ENCODE measurements at regions not wholly inside any gene's neighbourhood (a gene's known extent, or its start where the extent isn't known, plus 50 kb on each side); places are given as distances from the start of the nearest gene placed in this dataset.

DNA sequence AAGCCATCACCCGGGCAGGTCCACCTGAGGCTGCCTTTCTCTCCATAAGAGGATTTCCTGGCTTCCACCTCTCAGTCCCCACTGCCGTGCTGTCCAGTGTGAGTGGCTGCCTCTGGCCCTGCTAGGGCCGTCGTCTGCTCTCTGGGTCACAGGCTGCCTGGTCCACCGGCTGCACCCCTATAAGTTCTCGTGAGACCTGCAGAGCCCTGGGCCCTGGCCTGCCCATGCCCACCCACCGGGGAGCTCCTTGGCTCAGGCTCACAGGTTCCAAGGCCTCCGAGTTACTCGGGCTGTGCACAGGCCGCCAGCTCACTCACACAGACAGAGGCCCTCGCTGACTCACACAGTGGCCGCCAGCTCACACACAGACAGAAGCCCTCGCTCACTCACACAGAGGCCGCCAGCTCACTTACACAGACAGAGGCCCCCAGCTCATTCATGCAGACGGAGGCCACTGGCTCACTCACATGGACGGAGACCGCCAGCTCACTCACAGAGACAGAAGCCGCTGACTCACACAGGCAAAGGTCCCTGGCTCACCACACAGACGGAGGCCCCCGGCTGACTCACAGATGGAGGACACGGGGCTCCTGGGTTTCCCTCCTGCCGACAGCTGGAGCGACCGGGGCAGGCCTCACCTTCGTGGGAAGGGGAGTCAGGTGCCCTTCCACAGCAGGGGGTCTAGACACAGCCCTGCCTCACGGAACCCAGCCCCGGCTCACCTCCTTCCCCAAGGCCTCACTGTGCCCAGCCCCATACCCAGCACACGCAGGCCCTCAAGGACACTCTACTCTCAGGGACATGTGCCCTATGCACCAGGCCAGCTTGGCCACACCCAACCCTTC lies 334.1 kb upstream of the MYT1L start:
- Histone ChIP-seq H3K36me3 (ENCODE audit: control insufficient read depth in 2 of 2, extremely low read depth in 1 of 2, insufficient read depth in 1 of 2, low read length in 1 of 2) (no peaks in the 10 kb centered on the region), H3K27me3 (replicated peaks in 1 of 2; ENCODE audit: control insufficient read depth in 2 of 2, extremely low read depth in 1 of 2, insufficient read depth in 2 of 2, low read length in 1 of 2) (peaks cover 0 to 6% of the 10 kb centered on the region in 2 experiments), H3K27ac (ENCODE audit: low read length) (no peak overlapping the region), H3K4me1 (ENCODE audit: control insufficient read depth in 1 of 2, extremely low read depth in 1 of 2, insufficient read depth in 2 of 2, low read length in 2 of 2) (no peaks in the 10 kb centered on the region), H3K9me3 (no peaks in the 10 kb centered on the region), H3K4me3 (ENCODE audit: control insufficient read depth in 1 of 2, extremely low read depth in 1 of 2, low read length in 1 of 2) (no peak overlapping the region)
- ATAC-seq (replicated peaks in 1 of 4) (no peak), DNase-seq (no peak)
- no peaks in the 10 kb centered on the region for H3K36me3 Mint-ChIP-seq
- H3K9me3 Mint-ChIP-seq: peaks cover 0 to 3% (median 0%) of the 10 kb centered on the region in 3 donors
- no peak overlapping the region for H3K27ac Mint-ChIP-seq
- no peaks in the 10 kb centered on the region for H3K27me3 Mint-ChIP-seq
- WGBS (ENCODE audit: insufficient coverage): 89% methylated on average over 25 of the region's 28 CpGs
- ChIA-PET POLR2A (no interaction called here), CTCF (no interaction called here)
- H3K4me3 Mint-ChIP-seq: no peak overlapping the region
- H3K4me1 Mint-ChIP-seq: no peaks in the 10 kb centered on the region

DNA sequence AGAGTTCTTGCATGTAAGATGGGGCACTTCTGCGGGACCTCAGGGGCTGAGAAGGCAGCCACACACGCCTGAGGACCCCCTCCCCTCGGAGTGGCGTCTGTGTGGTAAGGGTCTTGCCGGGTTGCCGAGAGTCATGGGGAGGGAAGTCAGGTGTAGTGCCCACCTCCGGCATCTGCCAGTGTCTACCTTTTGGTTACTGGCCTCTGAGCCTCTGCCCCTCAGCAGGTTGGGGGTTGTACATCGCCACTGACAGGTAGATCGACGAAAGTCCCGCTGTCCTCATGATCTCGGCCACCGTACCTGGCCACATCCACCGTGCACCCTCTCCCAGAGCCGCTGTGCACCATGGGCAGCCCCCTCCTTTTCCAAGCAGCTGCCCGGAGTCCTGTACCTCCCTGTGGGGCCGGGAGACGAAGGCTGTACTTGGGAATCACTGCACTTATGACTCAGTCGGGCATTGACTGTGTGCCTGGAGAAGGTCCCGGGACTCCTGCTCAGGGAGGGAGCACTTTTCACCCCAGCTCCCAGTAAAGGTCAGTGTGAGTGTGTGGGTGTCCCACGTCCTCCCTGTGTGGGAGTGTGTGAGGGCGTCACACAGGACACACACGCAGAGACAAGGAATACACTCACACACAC lies 332.4 kb upstream of the MYT1L start:
- peaks cover 0 to 4% (median 3%) of the 10 kb centered on the region in 3 donors for H3K9me3 Mint-ChIP-seq
- no peak for ATAC-seq (replicated peaks in 1 of 4)
- Histone ChIP-seq H3K4me3 (ENCODE audit: control insufficient read depth in 1 of 2, extremely low read depth in 1 of 2, low read length in 1 of 2) (no peak overlapping the region), H3K27ac (ENCODE audit: low read length) (no peak overlapping the region), H3K36me3 (ENCODE audit: control insufficient read depth in 2 of 2, extremely low read depth in 1 of 2, insufficient read depth in 1 of 2, low read length in 1 of 2) (no peaks in the 10 kb centered on the region), H3K27me3 (replicated peaks in 1 of 2; ENCODE audit: control insufficient read depth in 2 of 2, extremely low read depth in 1 of 2, insufficient read depth in 2 of 2, low read length in 1 of 2) (peaks cover 0 to 2% of the 10 kb centered on the region in 2 experiments), H3K9me3 (no peaks in the 10 kb centered on the region), H3K4me1 (ENCODE audit: control insufficient read depth in 1 of 2, extremely low read depth in 1 of 2, insufficient read depth in 2 of 2, low read length in 2 of 2) (no peaks in the 10 kb centered on the region)
- DNase-seq: no peak
- H3K4me1 Mint-ChIP-seq: no peaks in the 10 kb centered on the region
- 78% methylated on average over 15 of the region's 23 CpGs for WGBS (ENCODE audit: insufficient coverage)
- H3K36me3 Mint-ChIP-seq: no peaks in the 10 kb centered on the region
- H3K27ac Mint-ChIP-seq: no peak overlapping the region
- no peak overlapping the region for H3K4me3 Mint-ChIP-seq
- POLR2A ChIA-PET: no interaction called here
- H3K27me3 Mint-ChIP-seq: no peaks in the 10 kb centered on the region
- CTCF ChIA-PET: no interaction called here

DNA sequence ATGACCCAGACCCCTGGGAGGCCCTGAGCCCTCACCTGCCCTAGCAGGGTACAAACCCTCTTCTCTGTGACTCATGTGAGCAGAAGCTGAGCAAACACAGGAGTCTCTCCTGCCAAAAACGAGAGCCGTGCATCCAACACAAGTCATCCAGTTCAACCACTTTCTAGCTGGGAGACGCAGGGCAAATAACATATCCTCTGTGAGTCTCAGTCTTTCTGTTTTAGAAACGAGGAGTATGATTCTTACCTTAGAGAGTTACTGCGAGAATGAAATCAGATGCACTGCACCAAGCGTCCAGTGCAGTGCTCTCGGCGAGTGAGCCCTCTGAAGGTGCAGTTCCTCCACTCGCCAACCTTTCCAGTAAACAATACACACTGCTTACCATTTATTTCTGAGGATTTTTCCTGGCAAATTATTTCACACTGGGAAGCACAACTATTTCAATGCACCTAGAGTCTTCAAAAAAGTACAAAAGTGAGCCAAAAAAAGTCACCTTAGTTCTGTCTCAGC lies 331.8 kb upstream of the MYT1L start:
- no peaks in the 10 kb centered on the region for H3K9me3 ChIP-seq
- H3K4me1 Mint-ChIP-seq: peaks cover 0 to 2% (median 0%) of the 10 kb centered on the region in 3 donors
- no peaks in the 10 kb centered on the region for H3K4me1 ChIP-seq (ENCODE audit: control insufficient read depth in 1 of 2, extremely low read depth in 1 of 2, insufficient read depth in 2 of 2, low read length in 2 of 2)
- H3K36me3 ChIP-seq (ENCODE audit: control insufficient read depth in 2 of 2, extremely low read depth in 1 of 2, insufficient read depth in 1 of 2, low read length in 1 of 2): no peaks in the 10 kb centered on the region
- WGBS (ENCODE audit: insufficient coverage): 87% methylated on average over 9 of the region's 9 CpGs
- no peak overlapping the region for H3K4me3 ChIP-seq (ENCODE audit: control insufficient read depth in 1 of 2, extremely low read depth in 1 of 2, low read length in 1 of 2)
- ATAC-seq (replicated peaks in 1 of 4) (no peak), DNase-seq (no peak)
- peaks cover 0 to 8% (median 8%) of the 10 kb centered on the region in 3 donors for H3K9me3 Mint-ChIP-seq
- H3K27me3 Mint-ChIP-seq: no peaks in the 10 kb centered on the region
- no peak overlapping the region for H3K27ac ChIP-seq (ENCODE audit: low read length)
- no peak overlapping the region for H3K4me3 Mint-ChIP-seq
- no peaks in the 10 kb centered on the region for H3K36me3 Mint-ChIP-seq
- ChIA-PET POLR2A (no interaction called here), CTCF (no interaction called here)
- H3K27ac Mint-ChIP-seq: no peak overlapping the region
- H3K27me3 ChIP-seq (replicated peaks in 1 of 2; ENCODE audit: control insufficient read depth in 2 of 2, extremely low read depth in 1 of 2, insufficient read depth in 2 of 2, low read length in 1 of 2): peaks cover 0 to 2% of the 10 kb centered on the region in 2 experiments

DNA sequence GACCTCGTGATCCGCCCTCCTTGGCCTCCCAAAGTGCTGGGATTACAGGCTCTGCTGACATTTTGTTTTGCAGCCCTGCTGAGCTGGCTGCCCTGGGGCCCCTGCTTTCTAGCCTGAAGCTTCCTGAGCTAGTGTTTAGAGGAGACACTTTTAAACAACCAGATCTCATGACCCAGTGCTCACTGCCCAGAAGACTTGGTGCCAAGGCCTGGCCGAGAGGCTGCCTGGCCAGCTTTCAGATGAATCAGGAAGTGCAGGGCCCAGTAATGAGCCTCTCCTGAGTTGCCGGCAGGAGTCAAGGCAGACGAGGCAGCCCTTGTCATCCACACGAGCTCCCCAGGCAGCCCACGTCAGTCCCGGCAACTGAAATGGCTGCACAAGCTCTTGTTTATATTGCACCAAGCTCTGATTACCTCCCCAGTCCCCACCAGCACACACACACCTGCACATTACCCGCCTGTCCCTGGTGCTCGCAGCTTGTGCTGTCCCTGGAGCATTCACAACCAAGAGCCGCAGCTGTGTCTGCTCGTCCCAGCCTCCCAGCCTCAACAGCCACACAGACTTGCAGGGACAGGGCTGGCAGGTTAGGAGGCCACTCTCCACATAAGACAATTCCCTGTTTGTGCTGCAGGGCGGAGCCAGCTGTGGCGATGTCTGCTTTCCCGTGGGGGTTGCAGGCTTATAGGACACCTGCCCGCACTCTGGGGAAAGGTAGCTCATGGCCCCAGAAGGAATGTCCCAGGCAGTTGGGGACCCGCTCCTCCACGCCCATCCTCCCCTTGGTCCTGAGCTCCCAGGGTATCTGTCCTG lies 331.2 kb upstream of the MYT1L start:
- POLR2A ChIA-PET: no interaction called here

DNA sequence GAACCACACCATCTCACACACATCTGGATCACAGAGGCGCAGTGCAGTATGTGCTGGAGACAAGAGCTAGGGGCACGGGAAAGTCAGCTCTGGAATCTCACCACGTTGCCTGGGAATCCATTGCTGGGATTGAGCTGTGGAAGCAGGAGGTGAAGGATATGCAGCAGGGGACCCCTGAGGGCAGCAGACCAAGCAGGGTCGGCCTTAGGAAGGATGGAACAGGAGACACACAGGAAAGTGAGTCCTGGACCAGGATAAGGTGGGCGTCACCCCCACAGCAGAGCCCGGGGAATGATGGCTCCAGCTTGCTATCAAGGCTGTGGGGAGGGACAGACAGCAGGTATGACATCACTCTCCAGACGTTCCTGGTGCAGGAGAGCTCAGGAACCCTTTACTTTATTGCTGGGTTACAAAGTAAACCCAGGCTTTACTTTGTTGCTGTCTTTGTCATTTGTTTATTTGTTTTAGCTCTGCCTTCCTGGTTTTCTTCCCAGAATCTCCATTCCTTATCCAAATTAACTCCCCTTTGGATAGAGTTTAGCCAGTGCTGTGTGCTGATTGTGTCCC lies 329.8 kb upstream of the MYT1L start:
- no peak overlapping the region for H3K4me3 ChIP-seq (ENCODE audit: control insufficient read depth in 1 of 2, extremely low read depth in 1 of 2, low read length in 1 of 2)
- H3K4me1 ChIP-seq (ENCODE audit: control insufficient read depth in 1 of 2, extremely low read depth in 1 of 2, insufficient read depth in 2 of 2, low read length in 2 of 2): peaks cover 5 to 8% of the 10 kb centered on the region in 2 experiments
- H3K4me3 Mint-ChIP-seq: no peak overlapping the region
- peaks cover 6 to 14% (median 8%) of the 10 kb centered on the region in 3 donors for H3K4me1 Mint-ChIP-seq
- no peak overlapping the region for H3K27ac ChIP-seq (ENCODE audit: low read length)
- ATAC-seq (replicated peaks in 1 of 4) (no peak), DNase-seq (no peak)
- CTCF ChIA-PET: no interaction called here
- no peaks in the 10 kb centered on the region for H3K36me3 ChIP-seq (ENCODE audit: control insufficient read depth in 2 of 2, extremely low read depth in 1 of 2, insufficient read depth in 1 of 2, low read length in 1 of 2)
- 81% methylated on average over 6 of the region's 7 CpGs for WGBS (ENCODE audit: insufficient coverage)
- H3K27ac Mint-ChIP-seq: no peak overlapping the region
- POLR2A ChIA-PET: no interaction called here
- H3K9me3 Mint-ChIP-seq: peaks cover 0 to 8% (median 8%) of the 10 kb centered on the region in 3 donors
- H3K27me3 ChIP-seq (replicated peaks in 1 of 2; ENCODE audit: control insufficient read depth in 2 of 2, extremely low read depth in 1 of 2, insufficient read depth in 2 of 2, low read length in 1 of 2): peaks cover 0 to 13% of the 10 kb centered on the region in 2 experiments
- H3K9me3 ChIP-seq: no peaks in the 10 kb centered on the region
- peaks cover 1 to 3% of the 10 kb centered on the region in 2 donors for H3K27me3 Mint-ChIP-seq
- no peaks in the 10 kb centered on the region for H3K36me3 Mint-ChIP-seq

More for the DNA sequence above, 331.2 kb upstream of the MYT1L start:
- peaks cover 2 to 8% (median 2%) of the 10 kb centered on the region in 3 donors for H3K4me1 Mint-ChIP-seq
- Histone ChIP-seq H3K27ac (ENCODE audit: low read length) (no peak overlapping the region), H3K4me3 (ENCODE audit: control insufficient read depth in 1 of 2, extremely low read depth in 1 of 2, low read length in 1 of 2) (no peak overlapping the region), H3K9me3 (no peaks in the 10 kb centered on the region), H3K4me1 (ENCODE audit: control insufficient read depth in 1 of 2, extremely low read depth in 1 of 2, insufficient read depth in 2 of 2, low read length in 2 of 2) (peaks cover 4 to 5% of the 10 kb centered on the region in 2 experiments), H3K36me3 (ENCODE audit: control insufficient read depth in 2 of 2, extremely low read depth in 1 of 2, insufficient read depth in 1 of 2, low read length in 1 of 2) (no peaks in the 10 kb centered on the region), H3K27me3 (replicated peaks in 1 of 2; ENCODE audit: control insufficient read depth in 2 of 2, extremely low read depth in 1 of 2, insufficient read depth in 2 of 2, low read length in 1 of 2) (peaks cover 0 to 5% of the 10 kb centered on the region in 2 experiments)
- no peak overlapping the region for H3K4me3 Mint-ChIP-seq
- no peak for ATAC-seq (replicated peaks in 1 of 4)
- CTCF ChIA-PET: no interaction called here
- WGBS (ENCODE audit: insufficient coverage): 76% methylated on average over 16 of the region's 18 CpGs
- no peaks in the 10 kb centered on the region for H3K36me3 Mint-ChIP-seq
- peaks cover 0 to 8% (median 8%) of the 10 kb centered on the region in 3 donors for H3K9me3 Mint-ChIP-seq
- DNase-seq: no peak
- H3K27ac Mint-ChIP-seq: no peak overlapping the region
- H3K27me3 Mint-ChIP-seq: peaks cover 0 to 1% of the 10 kb centered on the region in 2 donors

Measured in T-cell (primary cell).